ENCODE measurements at regions not wholly inside any gene's neighbourhood (a gene's known extent, or its start where the extent isn't known, plus 50 kb on each side); places are given as distances from the start of the nearest gene placed in this dataset.

DNA sequence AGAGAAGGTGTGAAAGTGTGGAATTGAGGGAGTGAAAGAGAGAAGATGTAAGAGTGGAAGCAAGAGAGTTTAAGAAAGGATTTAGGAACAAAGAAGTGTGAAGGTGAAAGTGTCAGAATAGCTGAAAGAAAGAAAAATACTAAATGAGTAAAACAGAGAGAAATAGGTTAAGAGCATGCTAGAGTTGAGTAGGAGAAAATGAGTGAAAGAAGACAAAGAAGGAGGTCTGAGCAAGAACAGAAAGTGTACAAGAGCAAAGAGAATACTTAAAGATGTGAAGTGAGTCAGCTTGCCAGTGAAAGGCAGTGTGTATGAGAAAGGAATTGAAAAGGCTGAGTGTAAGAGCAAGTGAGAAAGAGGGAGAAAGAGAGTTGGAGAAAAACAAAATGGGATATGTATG, 348.8 kb upstream of the BCHE start:
- TF ChIP-seq MAFK (IDR thresholded peaks at IDR 0.05; ENCODE audit: low read depth, low read length) = no peak
- TF ChIP-seq POLR2A (IDR thresholded peaks at IDR 0.05; ENCODE audit: low read depth, low read length) = no peak
- TF ChIP-seq RAD21 (IDR thresholded peaks at IDR 0.05; ENCODE audit: low read length) = no peak
- no peak for TF ChIP-seq CEBPB (IDR thresholded peaks at IDR 0.05; ENCODE audit: low read depth, low read length)
- TF ChIP-seq, protein P1, sequence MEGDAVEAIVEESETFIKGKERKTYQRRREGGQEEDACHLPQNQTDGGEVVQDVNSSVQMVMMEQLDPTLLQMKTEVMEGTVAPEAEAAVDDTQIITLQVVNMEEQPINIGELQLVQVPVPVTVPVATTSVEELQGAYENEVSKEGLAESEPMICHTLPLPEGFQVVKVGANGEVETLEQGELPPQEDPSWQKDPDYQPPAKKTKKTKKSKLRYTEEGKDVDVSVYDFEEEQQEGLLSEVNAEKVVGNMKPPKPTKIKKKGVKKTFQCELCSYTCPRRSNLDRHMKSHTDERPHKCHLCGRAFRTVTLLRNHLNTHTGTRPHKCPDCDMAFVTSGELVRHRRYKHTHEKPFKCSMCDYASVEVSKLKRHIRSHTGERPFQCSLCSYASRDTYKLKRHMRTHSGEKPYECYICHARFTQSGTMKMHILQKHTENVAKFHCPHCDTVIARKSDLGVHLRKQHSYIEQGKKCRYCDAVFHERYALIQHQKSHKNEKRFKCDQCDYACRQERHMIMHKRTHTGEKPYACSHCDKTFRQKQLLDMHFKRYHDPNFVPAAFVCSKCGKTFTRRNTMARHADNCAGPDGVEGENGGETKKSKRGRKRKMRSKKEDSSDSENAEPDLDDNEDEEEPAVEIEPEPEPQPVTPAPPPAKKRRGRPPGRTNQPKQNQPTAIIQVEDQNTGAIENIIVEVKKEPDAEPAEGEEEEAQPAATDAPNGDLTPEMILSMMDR (conservative IDR thresholded peaks at IDR 0.05; ENCODE audit: low read depth, low read length) = no peak
- no peak for TF ChIP-seq RFX5 (IDR thresholded peaks at IDR 0.05; ENCODE audit: low read depth, low read length)
- TF ChIP-seq USF2 (IDR thresholded peaks at IDR 0.05; ENCODE audit: low read depth, low read length) = no peak
- no peak for TF ChIP-seq CHD1 (IDR thresholded peaks at IDR 0.05; ENCODE audit: low read depth, low read length)
- TF ChIP-seq RCOR1 (IDR thresholded peaks at IDR 0.05; ENCODE audit: insufficient replicate concordance, low read length) = no peak
- no peak for TF ChIP-seq MAZ (IDR thresholded peaks at IDR 0.05; ENCODE audit: borderline replicate concordance, low read depth, low read length)
- no peak for TF ChIP-seq SMC3 (IDR thresholded peaks at IDR 0.05; ENCODE audit: low read depth, low read length)
- no peak for TF ChIP-seq FOS (IDR thresholded peaks at IDR 0.05; ENCODE audit: low read depth, low read length)
- TF ChIP-seq BHLHE40 (IDR thresholded peaks at IDR 0.05; ENCODE audit: low read depth, low read length) = no peak

All from IMR-90 (cell line).